Ascending aorta (tissue), 2 donors: ENCODE measurements at regions not wholly inside any gene's neighbourhood (a gene's known extent, or its start where the extent isn't known, plus 50 kb on each side); places are given as distances from the start of the nearest gene placed in this dataset.

Experiments
- DNase-seq, 2 donors: peaks; one replicate each; pipeline ENCODE4 v3.0.0-alpha.2; 2019; ENCODE audit warnings: low spot score in 2 of 2
- H3K27ac ChIP-seq, 2 donors: fragments of 200-600 bp; sonication (generic); one replicate each; pipeline ENCODE4 v1.5.1; 2016 to 2017; ENCODE audit warnings: mild to moderate bottlenecking in 1 of 2
- H3K27me3 ChIP-seq: fragments of 200-600 bp; sonication (generic); one replicate; pipeline ENCODE4 v1.5.1; 2017
- H3K36me3 ChIP-seq, 2 donors: fragments of 200-600 bp; sonication (generic); one replicate each; pipeline ENCODE4 v1.5.1; 2016
- H3K4me1 ChIP-seq, 2 donors: fragments of 200-600 bp; sonication (generic); one replicate each; pipeline ENCODE4 v1.5.1; 2016 to 2017; ENCODE audit warnings: mild to moderate bottlenecking in 1 of 2
- H3K4me3 ChIP-seq, 2 donors: fragments of 200-600 bp; sonication (generic); one replicate each; pipeline ENCODE4 v1.5.1; 2016 to 2017; ENCODE audit warnings: mild to moderate bottlenecking in 1 of 2
- H3K9me3 ChIP-seq, 2 donors: fragments of 200-600 bp; sonication (generic); one replicate each; pipeline ENCODE4 v1.5.1; 2016
- intact Hi-C: fragments of 100-400 bp; cut with DNase I; formaldehyde crosslinking; loops from one replicate; pipeline ENCODE4 v1.15.1; 2023
- TF ChIP-seq, protein P1 (sequence below), 3 experiments: fragments of 200-600 bp in 2 of 3; fragments of 450-650 bp in 1 of 3; sonication (generic) in 2 of 3; IDR thresholded peaks; one replicate each; pipeline ENCODE4 v1.5.1; 2016 to 2019; ENCODE audit warnings: antibody characterized with exemption in 3 of 3, mild to moderate bottlenecking in 1 of 3, moderate library complexity in 1 of 3

DNA sequence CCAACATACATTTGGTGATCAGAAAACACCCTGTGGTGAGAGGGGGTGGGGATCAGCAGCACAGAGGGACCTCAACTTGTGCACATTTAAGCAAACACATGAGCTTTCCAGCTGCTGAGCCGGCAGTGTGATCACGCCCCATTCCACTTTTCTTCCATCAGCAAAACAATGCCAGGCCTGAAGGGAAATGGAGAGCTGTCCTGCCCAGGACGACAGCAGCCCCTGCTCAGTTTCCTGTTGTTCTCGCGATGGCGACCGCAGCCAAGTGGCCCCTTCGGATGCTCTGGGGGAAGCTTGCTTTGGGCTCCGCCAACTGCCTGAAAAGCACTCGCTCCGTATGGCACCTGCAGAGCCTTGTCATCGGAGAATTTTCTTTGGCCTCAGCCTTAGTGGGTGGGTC lies 272.3 kb downstream of the FOXL1 start:
- Histone ChIP-seq H3K9me3 (no peaks in the 10 kb centered on the region), H3K36me3 (no peaks in the 10 kb centered on the region), H3K27ac (no peak overlapping the region), H3K4me1 (no peaks in the 10 kb centered on the region), H3K27me3 (no peaks in the 10 kb centered on the region), H3K4me3 (no peak overlapping the region)
- TF ChIP-seq, protein P1, sequence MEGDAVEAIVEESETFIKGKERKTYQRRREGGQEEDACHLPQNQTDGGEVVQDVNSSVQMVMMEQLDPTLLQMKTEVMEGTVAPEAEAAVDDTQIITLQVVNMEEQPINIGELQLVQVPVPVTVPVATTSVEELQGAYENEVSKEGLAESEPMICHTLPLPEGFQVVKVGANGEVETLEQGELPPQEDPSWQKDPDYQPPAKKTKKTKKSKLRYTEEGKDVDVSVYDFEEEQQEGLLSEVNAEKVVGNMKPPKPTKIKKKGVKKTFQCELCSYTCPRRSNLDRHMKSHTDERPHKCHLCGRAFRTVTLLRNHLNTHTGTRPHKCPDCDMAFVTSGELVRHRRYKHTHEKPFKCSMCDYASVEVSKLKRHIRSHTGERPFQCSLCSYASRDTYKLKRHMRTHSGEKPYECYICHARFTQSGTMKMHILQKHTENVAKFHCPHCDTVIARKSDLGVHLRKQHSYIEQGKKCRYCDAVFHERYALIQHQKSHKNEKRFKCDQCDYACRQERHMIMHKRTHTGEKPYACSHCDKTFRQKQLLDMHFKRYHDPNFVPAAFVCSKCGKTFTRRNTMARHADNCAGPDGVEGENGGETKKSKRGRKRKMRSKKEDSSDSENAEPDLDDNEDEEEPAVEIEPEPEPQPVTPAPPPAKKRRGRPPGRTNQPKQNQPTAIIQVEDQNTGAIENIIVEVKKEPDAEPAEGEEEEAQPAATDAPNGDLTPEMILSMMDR (IDR thresholded peaks at IDR 0.05), result no peak
- DNase-seq, result no peak
- intact Hi-C loops, result no loop called here

DNA sequence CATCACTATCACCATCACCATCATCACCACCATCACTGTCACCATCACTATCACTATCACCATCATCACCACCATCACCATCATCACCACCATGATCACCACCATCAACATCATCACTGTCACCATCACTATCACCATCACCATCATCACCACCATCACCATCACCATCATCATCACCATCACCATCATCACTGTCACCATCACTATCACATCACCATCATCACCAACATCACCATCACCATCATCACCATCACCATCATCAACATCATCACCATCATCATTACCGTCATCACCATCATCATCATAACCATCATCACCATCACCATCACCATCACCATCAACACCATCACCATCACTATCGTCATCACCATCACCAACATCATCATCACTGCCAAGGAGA lies 273.8 kb downstream of the FOXL1 start:
- Histone ChIP-seq H3K27me3 (no peaks in the 10 kb centered on the region), H3K4me1 (no peaks in the 10 kb centered on the region), H3K4me3 (no peak overlapping the region), H3K36me3 (no peaks in the 10 kb centered on the region), H3K9me3 (no peaks in the 10 kb centered on the region), H3K27ac (no peak overlapping the region)
- intact Hi-C loops, result no loop called here
- DNase-seq, result no peak
- TF ChIP-seq, protein P1 (IDR thresholded peaks at IDR 0.05), result no peak

DNA sequence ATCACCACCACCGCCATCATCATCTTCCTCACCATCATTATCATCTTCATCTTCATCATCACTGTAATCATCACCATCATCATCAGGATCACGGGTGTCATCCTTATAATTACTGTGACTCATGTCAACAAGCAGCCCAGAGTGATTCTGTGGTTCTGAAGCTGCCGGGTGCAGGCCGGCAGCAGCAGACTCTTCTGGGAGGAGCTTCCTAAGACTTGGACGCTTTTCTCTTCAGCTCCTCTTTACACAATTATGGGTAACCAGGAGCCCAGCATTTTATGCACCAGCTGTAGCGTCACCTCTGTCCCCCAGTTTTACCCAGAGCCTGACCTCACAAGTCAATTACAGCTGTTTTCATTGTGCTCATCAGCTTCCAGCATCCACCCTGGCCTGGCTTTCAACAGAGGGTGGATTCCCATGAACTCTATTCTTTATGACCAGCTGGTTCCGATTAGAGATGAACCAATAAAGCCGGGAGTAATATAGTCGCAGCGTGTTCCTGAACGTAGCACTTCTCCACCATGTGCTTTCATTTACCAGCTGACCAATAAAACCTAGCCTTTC lies 275.8 kb downstream of the FOXL1 start:
- TF ChIP-seq, protein P1 (IDR thresholded peaks at IDR 0.05), result no peak
- Histone ChIP-seq H3K27ac (no peak overlapping the region), H3K36me3 (no peaks in the 10 kb centered on the region), H3K4me1 (peaks cover 0 to 3% of the 10 kb centered on the region in 2 donors), H3K9me3 (no peaks in the 10 kb centered on the region), H3K27me3 (no peaks in the 10 kb centered on the region), H3K4me3 (no peak overlapping the region)
- no peak for DNase-seq
- intact Hi-C loops, result no loop called here

DNA sequence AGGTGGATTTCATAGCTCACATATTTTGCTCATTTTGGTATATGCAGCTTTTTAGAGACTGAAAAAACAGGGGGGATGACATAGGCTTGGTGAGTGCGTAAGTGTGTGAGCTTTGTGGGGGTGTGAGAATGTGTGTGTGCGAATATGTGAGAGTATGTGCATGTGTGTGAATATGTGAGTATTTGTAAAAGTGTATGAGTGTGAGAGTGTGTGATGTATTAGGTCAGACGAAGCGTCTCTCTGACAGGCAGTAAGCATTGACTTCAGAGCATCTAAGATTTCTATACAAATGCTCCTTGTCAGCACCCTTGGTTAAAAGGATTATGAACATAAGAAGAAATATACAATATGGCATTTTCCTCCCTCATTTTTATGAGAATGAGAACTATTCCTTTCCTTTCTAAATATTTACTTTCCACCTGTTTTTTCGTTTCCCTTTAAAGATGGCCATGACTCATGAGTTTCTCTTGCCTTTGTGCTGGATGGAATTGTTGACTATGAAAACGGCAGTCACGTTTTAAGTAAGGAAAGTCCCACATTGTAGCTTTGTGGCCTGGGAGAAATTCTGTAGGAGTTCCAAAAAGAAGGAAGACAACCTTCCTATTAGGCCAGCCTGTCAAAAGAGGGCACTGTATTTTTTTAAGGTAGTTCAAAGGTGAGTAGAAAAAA lies 276.4 kb downstream of the FOXL1 start:
- H3K27me3 ChIP-seq, result no peaks in the 10 kb centered on the region
- H3K4me3 ChIP-seq, result no peak overlapping the region
- intact Hi-C loops, result no loop called here
- H3K4me1 ChIP-seq, result peaks cover 0 to 3% of the 10 kb centered on the region in 2 donors
- DNase-seq, result no peak
- H3K9me3 ChIP-seq, result no peaks in the 10 kb centered on the region
- no peaks in the 10 kb centered on the region for H3K36me3 ChIP-seq
- no peak overlapping the region for H3K27ac ChIP-seq
- TF ChIP-seq, protein P1 (IDR thresholded peaks at IDR 0.05), result no peak

DNA sequence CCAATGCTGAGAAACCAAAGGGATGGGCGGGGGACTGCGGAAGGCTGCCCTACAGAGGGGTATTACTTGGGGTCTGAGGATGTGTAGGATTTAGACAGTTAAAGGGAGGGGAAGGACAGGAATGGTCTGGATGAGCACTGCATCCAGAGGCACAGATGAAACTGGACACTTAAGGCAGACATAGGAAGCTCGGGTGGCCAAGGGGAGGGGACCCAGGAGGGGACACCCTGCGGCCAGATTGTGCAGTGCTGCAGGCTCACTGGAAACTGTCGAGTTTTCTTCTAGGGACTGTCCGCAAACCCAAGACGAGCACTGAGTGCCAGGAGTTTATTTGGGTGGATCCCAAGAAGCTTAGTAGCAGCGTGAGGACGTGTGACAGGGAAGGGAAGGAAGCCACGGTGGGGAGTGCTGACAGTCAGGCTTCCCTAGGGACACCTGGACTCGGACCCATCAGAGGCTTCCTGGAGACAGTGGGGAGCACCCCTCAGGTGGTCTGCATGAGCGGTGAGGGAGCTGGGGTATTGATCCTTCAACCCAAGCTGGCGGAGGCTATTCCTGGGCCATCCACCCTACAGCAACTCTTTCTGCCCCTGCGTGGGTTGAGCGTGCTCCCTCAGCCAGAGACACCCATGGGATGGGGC lies 278.7 kb downstream of the FOXL1 start:
- no peaks in the 10 kb centered on the region for H3K9me3 ChIP-seq
- H3K4me3 ChIP-seq, result no peak overlapping the region
- DNase-seq, result no peak
- H3K27ac ChIP-seq, result no peak overlapping the region
- TF ChIP-seq, protein P1 (IDR thresholded peaks at IDR 0.05), result no peak
- no peaks in the 10 kb centered on the region for H3K36me3 ChIP-seq
- intact Hi-C loops, result no loop called here
- H3K27me3 ChIP-seq, result no peaks in the 10 kb centered on the region
- peaks cover 0 to 3% of the 10 kb centered on the region in 2 donors for H3K4me1 ChIP-seq
